GM10266 (cell line): ENCODE measurements at regions not wholly inside any gene's neighbourhood (a gene's known extent, or its start where the extent isn't known, plus 50 kb on each side); places are given as distances from the start of the nearest gene placed in this dataset.

Source experiments
- DNase-seq: peaks from one replicate; pipeline ENCODE4 v3.0.0; 2012; ENCODE audit errors: extremely low spot score
- TF ChIP-seq, protein P1 (sequence below): IDR thresholded peaks from 2 replicates; pipeline ENCODE4 v1.5.1; 2012; ENCODE audit warnings: mild to moderate bottlenecking, low read depth; ENCODE audit not compliant: control insufficient read depth, insufficient read depth; ENCODE audit errors: missing control alignments

- no peak for DNase-seq
- TF ChIP-seq, protein P1, sequence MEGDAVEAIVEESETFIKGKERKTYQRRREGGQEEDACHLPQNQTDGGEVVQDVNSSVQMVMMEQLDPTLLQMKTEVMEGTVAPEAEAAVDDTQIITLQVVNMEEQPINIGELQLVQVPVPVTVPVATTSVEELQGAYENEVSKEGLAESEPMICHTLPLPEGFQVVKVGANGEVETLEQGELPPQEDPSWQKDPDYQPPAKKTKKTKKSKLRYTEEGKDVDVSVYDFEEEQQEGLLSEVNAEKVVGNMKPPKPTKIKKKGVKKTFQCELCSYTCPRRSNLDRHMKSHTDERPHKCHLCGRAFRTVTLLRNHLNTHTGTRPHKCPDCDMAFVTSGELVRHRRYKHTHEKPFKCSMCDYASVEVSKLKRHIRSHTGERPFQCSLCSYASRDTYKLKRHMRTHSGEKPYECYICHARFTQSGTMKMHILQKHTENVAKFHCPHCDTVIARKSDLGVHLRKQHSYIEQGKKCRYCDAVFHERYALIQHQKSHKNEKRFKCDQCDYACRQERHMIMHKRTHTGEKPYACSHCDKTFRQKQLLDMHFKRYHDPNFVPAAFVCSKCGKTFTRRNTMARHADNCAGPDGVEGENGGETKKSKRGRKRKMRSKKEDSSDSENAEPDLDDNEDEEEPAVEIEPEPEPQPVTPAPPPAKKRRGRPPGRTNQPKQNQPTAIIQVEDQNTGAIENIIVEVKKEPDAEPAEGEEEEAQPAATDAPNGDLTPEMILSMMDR = no peak
Observed at GRCh38 chr2:157032017-157032416, 225.5 kb upstream of the GALNT5 start.

DNA sequence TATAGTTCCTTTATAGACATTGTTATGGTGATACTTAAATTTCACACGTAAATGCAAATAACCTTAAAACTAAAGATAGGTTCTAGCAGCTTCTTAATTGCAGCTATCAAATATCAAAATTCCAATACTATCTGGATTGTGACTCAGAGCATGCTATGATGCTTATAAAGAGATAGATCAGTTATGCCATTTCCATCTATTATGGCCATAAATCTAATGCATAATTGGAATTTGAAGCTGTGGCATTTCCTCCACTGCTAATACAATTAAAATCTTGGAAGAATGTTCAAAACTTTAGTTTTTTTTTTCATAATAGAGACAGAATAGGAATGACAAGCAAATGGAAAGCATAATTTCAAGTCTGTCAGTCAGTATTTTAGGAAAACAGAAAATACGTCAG lies 220.8 kb upstream of the GALNT5 start:
- TF ChIP-seq, protein P1 = no peak
- no peak for DNase-seq

DNA sequence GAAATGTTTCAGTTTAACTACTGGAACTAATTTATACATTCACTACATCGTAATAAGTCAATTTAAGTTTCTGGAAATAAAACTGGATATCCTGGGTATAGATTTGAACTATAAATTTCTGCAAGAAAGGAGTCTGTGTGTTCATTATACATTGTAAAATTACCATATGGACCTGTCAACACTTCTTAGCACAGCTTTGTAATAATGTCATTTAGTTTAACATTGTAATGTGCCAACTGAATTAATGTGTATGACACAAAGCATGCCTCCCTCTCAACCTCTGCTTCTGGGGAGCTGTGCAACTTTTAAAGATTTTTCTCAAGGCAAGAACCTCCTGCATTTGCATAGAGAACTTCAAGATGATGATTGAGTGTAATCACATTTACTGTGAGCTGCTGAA lies 213.7 kb upstream of the GALNT5 start:
- no peak for DNase-seq
- TF ChIP-seq, protein P1 = no peak

DNA sequence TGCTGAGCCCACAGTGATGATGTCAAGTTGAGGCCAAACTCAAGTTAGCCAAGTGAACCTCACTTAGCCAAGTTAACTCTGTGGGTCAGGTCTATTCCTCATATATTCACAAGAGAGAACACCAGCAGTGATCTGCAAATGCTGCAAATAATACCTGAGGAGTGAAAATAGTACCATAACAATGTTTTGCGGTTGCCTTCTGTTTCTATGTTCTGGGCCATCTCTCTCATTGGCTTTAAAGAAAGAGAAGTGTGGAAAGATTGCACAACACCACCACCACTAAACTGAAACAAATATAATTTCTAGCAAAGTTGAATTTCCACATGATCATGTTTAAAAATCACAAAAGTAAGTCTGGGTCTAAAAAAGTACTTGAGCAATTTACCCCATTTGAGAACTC lies 211.1 kb upstream of the GALNT5 start:
- TF ChIP-seq, protein P1 = no peak

GRCh38 chr2:157052685-157053224 lies 204.8 kb upstream of the GALNT5 start:
- no peak for DNase-seq
- TF ChIP-seq, protein P1 = no peak

More for the DNA sequence above, 211.1 kb upstream of the GALNT5 start:
- no peak for DNase-seq

GRCh38 chr2:157053876-157054275 lies 203.6 kb upstream of the GALNT5 start:
- DNase-seq = no peak
- TF ChIP-seq, protein P1 = no peak

DNA sequence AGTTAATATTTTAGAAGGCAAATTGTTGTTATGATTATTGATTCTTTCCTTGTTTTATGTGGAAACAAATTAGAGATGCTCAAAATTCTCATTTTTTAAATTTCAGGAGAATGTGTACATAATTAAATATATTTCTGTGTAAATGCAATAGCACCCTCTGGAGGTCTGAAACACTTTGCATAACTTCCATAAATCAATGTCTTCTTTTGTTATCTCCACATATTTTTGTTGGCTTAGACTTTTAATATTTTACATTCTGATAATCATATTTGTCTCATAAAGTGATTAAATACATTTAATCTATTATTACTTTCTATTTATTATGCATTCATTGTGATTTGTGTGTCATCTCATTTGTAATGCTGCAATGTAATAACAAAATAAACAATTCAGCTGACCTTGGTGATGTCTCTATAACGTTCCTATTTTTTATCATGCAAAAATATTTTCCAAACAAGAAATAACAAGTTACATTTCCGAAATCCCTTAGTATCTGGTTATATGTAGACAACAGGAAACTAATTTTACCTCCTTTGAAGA lies 201.8 kb upstream of the GALNT5 start:
- TF ChIP-seq, protein P1 = peak; percentile 42
- DNase-seq = peak; percentile 2
